CD4-positive, alpha-beta T cell (primary cell): ENCODE measurements at regions not wholly inside any gene's neighbourhood (a gene's known extent, or its start where the extent isn't known, plus 50 kb on each side); places are given as distances from the start of the nearest gene placed in this dataset.

ENCODE experiments used
- ATAC-seq: fragments of 200-7000 bp; cut with Tn5 transposase; one replicate; pipeline ENCODE4 v1.10.0; 2022; ENCODE audit warnings: mild to moderate bottlenecking; ENCODE audit not compliant: poor library complexity
- CTCF ChIA-PET: fragments of 350-600 bp; sonication (Branson Sonifier 250); formaldehyde crosslinking; loops from one replicate; lab custom pipeline; 2021; ENCODE audit warnings: antibody characterized with exemption, inconsistent platforms; lab: Charles Lee
- POLR2A ChIA-PET: fragments of 350-600 bp; sonication (Branson Sonifier 250); formaldehyde crosslinking; loops from one replicate; lab custom pipeline; 2021; ENCODE audit warnings: antibody characterized with exemption, inconsistent platforms; lab: Charles Lee
- DNase-seq, 14 experiments: peaks; one replicate each; pipeline ENCODE4 v3.0.0-alpha.2; 2013 to 2020; ENCODE audit warnings: mixed read lengths in 2 of 14
- H3K27ac ChIP-seq, 2 donors: one replicate each; pipeline versions ENCODE4 v1.5.1 to v1.7.0; 2013; ENCODE audit warnings: low read length in 2 of 2, low read depth in 1 of 2, mild to moderate bottlenecking in 1 of 2
- H3K27me3 ChIP-seq, 2 experiments: 1 replicate in 1 of 2; 2 replicates in 1 of 2; pipeline versions ENCODE4 v1.6.1 to v1.7.0; 2013; ENCODE audit warnings: low read length in 2 of 2, control low read depth in 1 of 2, mild to moderate bottlenecking in 1 of 2, moderate library complexity in 1 of 2; ENCODE audit not compliant: insufficient read depth in 2 of 2, control insufficient read depth in 1 of 2
- H3K36me3 ChIP-seq: one replicate; pipeline ENCODE4 v1.6.1; 2013; ENCODE audit warnings: low read length, control low read depth; ENCODE audit not compliant: insufficient read depth
- H3K4me1 ChIP-seq: one replicate; pipeline ENCODE4 v1.6.1; 2013; ENCODE audit warnings: low read length, control low read depth; ENCODE audit not compliant: insufficient read depth
- H3K4me3 ChIP-seq: one replicate; pipeline ENCODE4 v1.5.1; 2013; ENCODE audit warnings: mild to moderate bottlenecking, low read length, moderate library complexity
- H3K9me3 ChIP-seq, 2 experiments: 1 replicate in 1 of 2; 2 replicates in 1 of 2; pipeline versions ENCODE4 v1.6.1 to v1.7.0; 2013; ENCODE audit warnings: low read length in 2 of 2, mild to moderate bottlenecking in 2 of 2, control low read depth in 1 of 2, moderate library complexity in 1 of 2; ENCODE audit not compliant: control insufficient read depth in 1 of 2, insufficient read depth in 1 of 2
- H3K27ac Mint-ChIP-seq: one replicate; pipeline ENCODE4 v1.8.0; 2020; ENCODE audit warnings: mixed read lengths
- H3K27me3 Mint-ChIP-seq: one replicate; pipeline ENCODE4 v1.8.0; 2021; ENCODE audit warnings: mixed read lengths
- H3K36me3 Mint-ChIP-seq: one replicate; pipeline ENCODE4 v1.8.0; 2021; ENCODE audit warnings: low read depth, mixed read lengths
- H3K4me1 Mint-ChIP-seq: one replicate; pipeline ENCODE4 v1.8.0; 2021; ENCODE audit warnings: low read depth, mixed read lengths
- H3K4me3 Mint-ChIP-seq: one replicate; pipeline ENCODE4 v1.8.0; 2020; ENCODE audit warnings: mild to moderate bottlenecking, mixed read lengths
- H3K9me3 Mint-ChIP-seq: one replicate; pipeline ENCODE4 v1.8.0; 2020; ENCODE audit warnings: mixed read lengths
- intact Hi-C, 2 experiments: fragments of 100-400 bp; cut with DNase I in 1 of 2; cut with micrococcal nuclease in 1 of 2; formaldehyde crosslinking; loops; one replicate each; pipeline versions ENCODE4 v1.15.1 to v1.9.0; 2023 to 2025; cut with DNase I, micrococcal nuclease
- TF ChIP-seq, protein P1 (sequence below): fragments of 200-600 bp; IDR thresholded peaks from one replicate; pipeline ENCODE4 v1.8.0; 2022; ENCODE audit warnings: antibody characterized with exemption, mild to moderate bottlenecking

- POLR2A ChIA-PET, result no interaction called here
- DNase-seq (no peak), ATAC-seq (no peak)
- no peaks in the 10 kb centered on the region for H3K36me3 ChIP-seq
- no peak overlapping the region for H3K27ac ChIP-seq
- intact Hi-C loops, result no loop called here
- Mint-ChIP-seq H3K36me3 (no peaks in the 10 kb centered on the region), H3K27ac (no peak overlapping the region), H3K9me3 (no peaks in the 10 kb centered on the region), H3K4me3 (no peak overlapping the region), H3K4me1 (no peaks in the 10 kb centered on the region), H3K27me3 (no peaks in the 10 kb centered on the region)
- H3K4me3 ChIP-seq, result no peak overlapping the region
- H3K9me3 ChIP-seq, result no peaks in the 10 kb centered on the region
- CTCF ChIA-PET, result no interaction called here
- no peaks in the 10 kb centered on the region for H3K4me1 ChIP-seq
- H3K27me3 ChIP-seq, result peaks cover 0 to 3% of the 10 kb centered on the region in 2 experiments
- TF ChIP-seq, protein P1, sequence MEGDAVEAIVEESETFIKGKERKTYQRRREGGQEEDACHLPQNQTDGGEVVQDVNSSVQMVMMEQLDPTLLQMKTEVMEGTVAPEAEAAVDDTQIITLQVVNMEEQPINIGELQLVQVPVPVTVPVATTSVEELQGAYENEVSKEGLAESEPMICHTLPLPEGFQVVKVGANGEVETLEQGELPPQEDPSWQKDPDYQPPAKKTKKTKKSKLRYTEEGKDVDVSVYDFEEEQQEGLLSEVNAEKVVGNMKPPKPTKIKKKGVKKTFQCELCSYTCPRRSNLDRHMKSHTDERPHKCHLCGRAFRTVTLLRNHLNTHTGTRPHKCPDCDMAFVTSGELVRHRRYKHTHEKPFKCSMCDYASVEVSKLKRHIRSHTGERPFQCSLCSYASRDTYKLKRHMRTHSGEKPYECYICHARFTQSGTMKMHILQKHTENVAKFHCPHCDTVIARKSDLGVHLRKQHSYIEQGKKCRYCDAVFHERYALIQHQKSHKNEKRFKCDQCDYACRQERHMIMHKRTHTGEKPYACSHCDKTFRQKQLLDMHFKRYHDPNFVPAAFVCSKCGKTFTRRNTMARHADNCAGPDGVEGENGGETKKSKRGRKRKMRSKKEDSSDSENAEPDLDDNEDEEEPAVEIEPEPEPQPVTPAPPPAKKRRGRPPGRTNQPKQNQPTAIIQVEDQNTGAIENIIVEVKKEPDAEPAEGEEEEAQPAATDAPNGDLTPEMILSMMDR, result no peak
These were observed 300.1 kb downstream of the VRK1 start for GRCh38 chr14:97097296-97097695.

GRCh38 chr14:97100306-97100705, 303.1 kb downstream of the VRK1 start:
- Histone ChIP-seq H3K9me3 (no peaks in the 10 kb centered on the region), H3K36me3 (no peaks in the 10 kb centered on the region), H3K27me3 (peaks cover 0 to 3% of the 10 kb centered on the region in 2 experiments), H3K27ac (no peak overlapping the region), H3K4me1 (no peaks in the 10 kb centered on the region), H3K4me3 (no peak overlapping the region)
- intact Hi-C loops, result no loop called here
- ChIA-PET POLR2A (interaction anchor here (0.7 kb wide), 1 partner anchor 11 kb away, joined by 3 read pairs; no protein-coding TSS in a partner anchor), CTCF (interaction anchor here (1.1 kb wide), 1 partner anchor 11 kb away, joined by 3 read pairs; no protein-coding TSS in a partner anchor)
- H3K4me3 Mint-ChIP-seq, result no peak overlapping the region
- no peak overlapping the region for H3K27ac Mint-ChIP-seq
- H3K9me3 Mint-ChIP-seq, result no peaks in the 10 kb centered on the region
- DNase-seq (no peak), ATAC-seq (no peak)
- no peaks in the 10 kb centered on the region for H3K36me3 Mint-ChIP-seq
- H3K4me1 Mint-ChIP-seq, result no peaks in the 10 kb centered on the region
- H3K27me3 Mint-ChIP-seq, result peaks cover 5% of the 10 kb centered on the region
- TF ChIP-seq, protein P1, result no peak

DNA sequence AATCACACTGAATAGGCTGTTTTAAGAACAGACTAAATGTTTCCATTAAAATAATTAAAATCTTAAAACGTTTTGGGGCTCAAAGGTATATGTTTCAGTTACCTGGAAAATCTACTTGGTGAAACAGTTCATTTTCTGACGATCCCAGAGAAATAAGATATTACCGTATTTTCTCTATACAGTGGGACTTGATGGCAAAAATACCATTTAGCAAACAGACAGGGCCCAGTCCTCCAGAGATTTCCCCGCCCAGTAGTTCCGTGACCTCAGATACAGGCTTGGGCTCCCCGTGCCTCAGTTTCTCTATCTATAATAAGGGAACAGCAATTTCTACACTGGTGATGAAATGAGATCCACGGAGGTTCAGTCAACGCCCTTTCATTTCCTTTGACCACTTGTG, 304.4 kb downstream of the VRK1 start:
- no peak for DNase-seq
- no peak overlapping the region for H3K27ac ChIP-seq
- CTCF ChIA-PET, result no interaction called here
- intact Hi-C loops, result no loop called here
- no peaks in the 10 kb centered on the region for H3K36me3 Mint-ChIP-seq
- TF ChIP-seq, protein P1, result no peak
- no peaks in the 10 kb centered on the region for H3K9me3 ChIP-seq
- no peaks in the 10 kb centered on the region for H3K9me3 Mint-ChIP-seq
- no peaks in the 10 kb centered on the region for H3K36me3 ChIP-seq
- H3K27ac Mint-ChIP-seq, result no peak overlapping the region
- H3K4me3 Mint-ChIP-seq, result no peak overlapping the region
- POLR2A ChIA-PET, result no interaction called here
- no peak for ATAC-seq
- H3K4me3 ChIP-seq, result no peak overlapping the region
- peaks cover 0 to 3% of the 10 kb centered on the region in 2 experiments for H3K27me3 ChIP-seq
- peaks cover 1% of the 10 kb centered on the region for H3K4me1 ChIP-seq
- H3K4me1 Mint-ChIP-seq, result no peaks in the 10 kb centered on the region
- H3K27me3 Mint-ChIP-seq, result peaks cover 5% of the 10 kb centered on the region
